Stomach (tissue), 4 donors: ENCODE measurements at regions not wholly inside any gene's neighbourhood (a gene's known extent, or its start where the extent isn't known, plus 50 kb on each side); places are given as distances from the start of the nearest gene placed in this dataset.

ENCODE experiments used
- CTCF ChIP-seq, 7 experiments: fragments of 450-650 bp in 4 of 7; fragments of 200-600 bp in 3 of 7; sonication (generic) in 3 of 7; IDR thresholded peaks; one replicate each; pipeline ENCODE4 v1.5.1; 2016 to 2019; ENCODE audit warnings: antibody characterized with exemption in 7 of 7, control low read depth in 2 of 7, mild to moderate bottlenecking in 1 of 7
- EP300 ChIP-seq: sonication (generic); formaldehyde crosslinking; IDR thresholded peaks from one replicate; pipeline ENCODE4 v1.6.1; 2017; ENCODE audit warnings: antibody characterized with exemption
- POLR2A ChIP-seq, 4 donors: fragments of 450-650 bp; IDR thresholded peaks; one replicate each; pipeline ENCODE4 v1.6.1; 2016; ENCODE audit warnings: antibody characterized with exemption in 4 of 4, control low read depth in 2 of 4, mild to moderate bottlenecking in 1 of 4, moderate library complexity in 1 of 4
- POLR2AphosphoS5 ChIP-seq, 3 donors: sonication (generic); formaldehyde crosslinking; IDR thresholded peaks; one replicate each; pipeline ENCODE4 v1.6.1; 2016; ENCODE audit warnings: antibody characterized with exemption in 3 of 3

DNA sequence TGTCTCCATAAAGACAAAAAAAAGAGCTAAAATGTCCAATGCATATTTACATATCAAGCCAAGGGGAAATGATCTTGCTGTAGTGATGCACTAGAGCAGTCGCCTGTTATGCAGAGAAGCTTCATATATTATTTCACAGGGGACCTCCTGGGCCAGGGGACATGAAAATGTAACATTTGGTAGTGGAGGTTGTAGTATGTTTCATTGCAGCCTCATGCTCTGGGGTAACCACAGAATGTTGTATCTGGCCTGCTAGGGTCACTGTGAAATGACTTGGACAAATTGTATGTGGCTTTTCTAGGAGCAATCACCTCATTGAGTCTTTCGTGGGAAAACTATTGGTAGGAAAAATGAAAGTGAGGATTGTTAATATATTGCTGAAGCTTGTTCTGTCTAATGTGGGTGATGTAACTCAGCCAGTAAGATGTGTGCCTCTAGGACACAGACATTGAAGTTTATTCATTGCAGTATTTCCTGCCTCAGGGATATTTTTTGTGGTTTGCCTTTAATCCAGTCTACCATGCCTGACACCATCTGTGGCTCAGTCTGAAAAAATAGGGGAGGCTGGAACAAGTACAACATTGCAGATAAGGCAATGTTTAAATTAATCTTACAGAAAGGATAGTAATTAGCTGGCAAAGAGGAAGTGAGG lies 430.8 kb upstream of the TNC start:
- no peak for TF ChIP-seq CTCF (IDR thresholded peaks at IDR 0.05)
- TF ChIP-seq POLR2AphosphoS5 (IDR thresholded peaks at IDR 0.05): no peak
- no peak for TF ChIP-seq POLR2A (IDR thresholded peaks at IDR 0.05)
- TF ChIP-seq EP300: no peak
